ENCODE measurements at regions not wholly inside any gene's neighbourhood (a gene's known extent, or its start where the extent isn't known, plus 50 kb on each side); places are given as distances from the start of the nearest gene placed in this dataset.

GRCh38 chr6:93057584-93057983, 361.8 kb downstream of the EPHA7 start:
- intact Hi-C loops (cut with micrococcal nuclease; ENCODE audit: unreplicated experiment), result no loop called here
- Histone ChIP-seq H3K36me3 (ENCODE audit: control insufficient read depth in 2 of 2, insufficient read depth in 2 of 2, low read length in 1 of 2) (no peaks in the 10 kb centered on the region), H3K9ac (ENCODE audit: control insufficient read depth, insufficient read depth, low read length) (no peak overlapping the region), H3K4me1 (ENCODE audit: control insufficient read depth, insufficient read depth, low read length) (no peaks in the 10 kb centered on the region), H4K20me1 (ENCODE audit: control insufficient read depth, insufficient read depth) (no peaks in the 10 kb centered on the region), H3K27me3 (replicated peaks in 1 of 2; ENCODE audit: control insufficient read depth in 2 of 2, insufficient read depth in 2 of 2, low read length in 1 of 2) (no peaks in the 10 kb centered on the region), H3K79me2 (ENCODE audit: control insufficient read depth, insufficient read depth, low read length) (no peaks in the 10 kb centered on the region), H3K27ac (ENCODE audit: control insufficient read depth, insufficient read depth) (no peak overlapping the region), H2AFZ (ENCODE audit: control insufficient read depth, low read depth, low read length) (no peak overlapping the region), H3K4me2 (ENCODE audit: control insufficient read depth, insufficient read depth) (no peak overlapping the region), H3K4me3 (no peak overlapping the region), H3K9me3 (replicated peaks; ENCODE audit: control insufficient read depth, insufficient read depth, low read length) (no peaks in the 10 kb centered on the region)
- no TSS peak for BruUV-seq (replicated peaks)
- ChIA-PET POLR2A (no interaction called here), RAD21 (ENCODE audit: unreplicated experiment) (no interaction called here), SMC1A (ENCODE audit: uncharacterized antibody, unreplicated experiment) (no interaction called here), CTCF (no interaction called here)
- FAIRE-seq, result no peak
- DNase-seq (ENCODE audit: low read depth, low spot score), result no peak
- no peak for ATAC-seq
- TF ChIP-seq HDGF (IDR thresholded peaks at IDR 0.05) (no peak), MXI1 (IDR thresholded peaks at IDR 0.05; ENCODE audit: low read depth, low read length) (no peak), KLF5 (IDR thresholded peaks at IDR 0.05; ENCODE audit: partially characterized antibody) (no peak), SREBF2 (IDR thresholded peaks at IDR 0.05; ENCODE audit: low read length) (no peak), SP1 (IDR thresholded peaks at IDR 0.05; ENCODE audit: low read depth, low read length) (no peak), NFXL1 (IDR thresholded peaks at IDR 0.05; ENCODE audit: borderline replicate concordance) (no peak), BMI1 (IDR thresholded peaks at IDR 0.05; ENCODE audit: borderline replicate concordance) (no peak), BRCA1 (IDR thresholded peaks at IDR 0.05; ENCODE audit: low read depth, low read length) (no peak), KAT2A (conservative IDR thresholded peaks at IDR 0.05; ENCODE audit: control insufficient read depth, low read depth, low read length) (no peak), NR2F1 (conservative IDR thresholded peaks at IDR 0.05) (no peak), CREB1 (IDR thresholded peaks at IDR 0.05; ENCODE audit: low read depth) (no peak), ZNF622 (IDR thresholded peaks at IDR 0.05) (no peak), E4F1 (IDR thresholded peaks at IDR 0.05; ENCODE audit: borderline replicate concordance, partially characterized antibody) (no peak)
- in situ Hi-C loops (cut with MboI), result no loop called here

All from GM12878 (cell line).